ENCODE measurements at regions not wholly inside any gene's neighbourhood (a gene's known extent, or its start where the extent isn't known, plus 50 kb on each side); places are given as distances from the start of the nearest gene placed in this dataset.
A peak's percentile ranks its signal among the peaks of the same experiment; 100 is the strongest.
"Not testable (repeated sequence)": the region's sequence is repeated elsewhere in the genome, so short reads cannot be mapped to it uniquely, and the experiment has no call there.

- peak; percentile 45 for DNase-seq (ENCODE audit: low read depth)
Measured at GRCh38 chr20:12949429-12949980, 59.3 kb upstream of the SPTLC3 start.

DNA sequence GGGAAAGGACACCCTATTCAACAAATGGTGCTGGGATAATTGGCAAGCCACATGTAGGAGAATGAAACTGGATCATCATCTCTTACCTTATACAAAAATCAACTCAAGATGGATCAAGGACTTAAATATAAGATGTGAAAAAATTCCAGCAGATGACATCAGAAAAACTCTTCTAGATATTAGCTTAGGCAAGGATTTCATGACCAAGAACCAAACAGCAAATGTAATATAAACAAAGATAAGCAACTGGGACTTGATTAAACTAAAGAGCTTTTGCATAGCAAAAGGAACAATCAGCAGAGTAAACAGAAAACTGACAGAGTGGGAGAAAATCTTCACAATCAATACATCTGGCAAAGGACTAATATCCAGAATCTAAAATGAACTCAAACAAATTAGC, 54.5 kb upstream of the SPTLC3 start:
- not testable (repeated sequence) for DNase-seq (ENCODE audit: low read depth)

- DNase-seq (ENCODE audit: low read depth): no peak
Measured at GRCh38 chr20:12955611-12956010, 53.2 kb upstream of the SPTLC3 start.

DNA sequence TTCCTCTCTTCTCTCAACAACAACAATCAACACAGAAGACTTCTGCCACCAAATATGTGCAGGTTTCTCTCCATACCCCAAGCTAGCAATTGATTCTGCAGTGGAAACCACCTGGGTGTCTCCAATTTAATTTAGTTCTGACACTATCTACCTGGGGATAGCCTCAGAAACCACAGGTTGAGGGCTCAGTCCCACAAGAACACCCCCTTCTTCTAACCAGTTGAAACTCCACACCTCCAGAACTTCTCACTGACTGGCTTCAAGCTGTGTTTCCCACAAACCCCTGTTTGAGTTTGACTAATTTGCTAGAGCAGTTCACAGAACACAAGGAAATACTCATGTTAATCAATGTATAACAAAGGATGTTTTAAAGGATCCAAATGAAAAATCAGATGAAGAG, 52.5 kb upstream of the SPTLC3 start:
- no peak for DNase-seq (ENCODE audit: low read depth)

- DNase-seq (ENCODE audit: low read depth): no peak
Measured at GRCh38 chr20:12957968-12958367, 50.8 kb upstream of the SPTLC3 start.
